GM23248 (cell line): ENCODE measurements at regions not wholly inside any gene's neighbourhood (a gene's known extent, or its start where the extent isn't known, plus 50 kb on each side); places are given as distances from the start of the nearest gene placed in this dataset.

Source experiments
- DNase-seq: peaks from one replicate; pipeline ENCODE4 v3.0.0-alpha.2; 2015
- H2AFZ ChIP-seq: fragments of 200-600 bp; sonication (generic); 2 replicates; pipeline ENCODE4 v1.6.1; 2016; ENCODE audit warnings: antibody characterized with exemption
- H3F3A ChIP-seq: fragments of 200-600 bp; sonication (generic); 2 replicates; pipeline ENCODE4 v1.6.1; 2016; ENCODE audit warnings: mild to moderate bottlenecking, antibody characterized with exemption, mixed run types; ENCODE audit not compliant: insufficient read depth
- H3K27ac ChIP-seq: fragments of 200-600 bp; sonication (generic); 2 replicates; pipeline ENCODE4 v1.5.1; 2016; ENCODE audit warnings: mild to moderate bottlenecking
- H3K27me3 ChIP-seq: fragments of 200-600 bp; sonication (generic); replicated peaks from 2 replicates; pipeline ENCODE4 v1.6.1; 2016; ENCODE audit warnings: mild to moderate bottlenecking; ENCODE audit not compliant: insufficient read depth
- H3K36me3 ChIP-seq: fragments of 200-600 bp; sonication (generic); 2 replicates; pipeline ENCODE4 v1.6.1; 2016; ENCODE audit warnings: low read depth, mild to moderate bottlenecking
- H3K4me1 ChIP-seq: fragments of 200-600 bp; sonication (generic); 2 replicates; pipeline ENCODE4 v1.6.1; 2016; ENCODE audit warnings: mild to moderate bottlenecking; ENCODE audit not compliant: insufficient read depth
- H3K4me2 ChIP-seq: fragments of 200-600 bp; sonication (generic); one replicate; pipeline ENCODE4 v1.6.1; 2016; ENCODE audit warnings: mild to moderate bottlenecking; ENCODE audit not compliant: unreplicated experiment
- H3K4me3 ChIP-seq: fragments of 200-600 bp; sonication (generic); 2 replicates; pipeline ENCODE4 v1.5.1; 2016; ENCODE audit warnings: mild to moderate bottlenecking
- H3K79me2 ChIP-seq: fragments of 200-600 bp; sonication (generic); 2 replicates; pipeline ENCODE4 v1.6.1; 2016; ENCODE audit warnings: mild to moderate bottlenecking; ENCODE audit not compliant: insufficient read depth
- H3K9ac ChIP-seq: fragments of 200-600 bp; sonication (generic); 2 replicates; pipeline ENCODE4 v1.6.1; 2016; ENCODE audit warnings: mild to moderate bottlenecking
- H3K9me2 ChIP-seq: fragments of 200-600 bp; sonication (generic); 2 replicates; pipeline ENCODE4 v1.6.1; 2016; ENCODE audit warnings: mixed run types, mild to moderate bottlenecking, moderate library complexity; ENCODE audit not compliant: insufficient read depth
- H3K9me3 ChIP-seq: fragments of 200-600 bp; sonication (generic); one replicate; pipeline ENCODE4 v1.6.1; 2017; ENCODE audit warnings: low read depth
- H4K20me1 ChIP-seq: fragments of 200-600 bp; sonication (generic); 2 replicates; pipeline ENCODE4 v1.6.0; 2016; ENCODE audit not compliant: insufficient read depth
- EZH2 ChIP-seq: fragments of 200-600 bp; sonication (generic); IDR thresholded peaks from 2 replicates; pipeline ENCODE4 v1.6.1; 2018; ENCODE audit warnings: antibody characterized with exemption, mild to moderate bottlenecking; ENCODE audit not compliant: insufficient read depth, poor library complexity, severe bottlenecking
- EZH2phosphoT487 ChIP-seq: fragments of 200-600 bp; sonication (generic); IDR thresholded peaks from 2 replicates; pipeline ENCODE4 v1.6.1; 2018; ENCODE audit warnings: antibody characterized with exemption, moderate library complexity, mild to moderate bottlenecking, low read depth; ENCODE audit not compliant: insufficient read depth
- WGBS, 2 experiments: methylation state at CpG; one replicate each; pipeline ENCODE4 v1.1.6; 2015 to 2017; ENCODE audit warnings: low lambda C conversion rate in 2 of 2, low coverage in 1 of 2; ENCODE audit errors: missing lambda C conversion rate in 2 of 2; 5-methylcytosine and 5-hydroxymethylcytosine counted together
- in situ Hi-C: fragments of 300-500 bp; cut with MboI; formaldehyde crosslinking; loops from 2 replicates; pipeline ENCODE4 v1.15.0; 2020

- no peaks in the 10 kb centered on the region for H3K9me2 ChIP-seq
- no peak overlapping the region for H3K4me2 ChIP-seq
- no peaks in the 10 kb centered on the region for H3F3A ChIP-seq
- H3K27ac ChIP-seq: no peak overlapping the region
- H2AFZ ChIP-seq: no peak overlapping the region
- H3K79me2 ChIP-seq: no peaks in the 10 kb centered on the region
- H3K4me3 ChIP-seq: no peak overlapping the region
- no peaks in the 10 kb centered on the region for H3K36me3 ChIP-seq
- TF ChIP-seq EZH2phosphoT487: no peak
- no peak for TF ChIP-seq EZH2
- H3K4me1 ChIP-seq: no peaks in the 10 kb centered on the region
- no peak overlapping the region for H3K9ac ChIP-seq
- in situ Hi-C loops: no loop called here
- H3K9me3 ChIP-seq: no peaks in the 10 kb centered on the region
- WGBS, 2 experiments: 32 to 40% methylated on average over 2 of the region's 2 CpGs
- no peaks in the 10 kb centered on the region; the same call in 1 of the 2 replicates for H3K27me3 ChIP-seq
- DNase-seq: no peak
- no peaks in the 10 kb centered on the region for H4K20me1 ChIP-seq
These were observed 60.3 kb upstream of the CFAP46 start for GRCh38 chr10:133002685-133003084.

- H3K36me3 ChIP-seq: no peaks in the 10 kb centered on the region
- no peaks in the 10 kb centered on the region for H3F3A ChIP-seq
- H3K4me2 ChIP-seq: no peak overlapping the region
- no peaks in the 10 kb centered on the region for H3K4me1 ChIP-seq
- no peak overlapping the region for H3K9ac ChIP-seq
- H2AFZ ChIP-seq: no peak overlapping the region
- no peak for DNase-seq
- H3K79me2 ChIP-seq: no peaks in the 10 kb centered on the region
- H3K27me3 ChIP-seq: no peaks in the 10 kb centered on the region; the same call in 1 of the 2 replicates
- H4K20me1 ChIP-seq: no peaks in the 10 kb centered on the region
- in situ Hi-C loops: no loop called here
- no peaks in the 10 kb centered on the region for H3K9me2 ChIP-seq
- no peaks in the 10 kb centered on the region for H3K9me3 ChIP-seq
- no peak overlapping the region for H3K27ac ChIP-seq
- no peak for TF ChIP-seq EZH2phosphoT487
- no peak for TF ChIP-seq EZH2
- WGBS, 2 experiments: 78 to 85% methylated on average over 12 of the region's 12 CpGs
- H3K4me3 ChIP-seq: no peak overlapping the region
These were observed 58.7 kb upstream of the CFAP46 start for GRCh38 chr10:133001114-133001513.

GRCh38 chr10:133000648-133001047 is 58.3 kb upstream of the CFAP46 start:
- H4K20me1 ChIP-seq: no peaks in the 10 kb centered on the region
- WGBS, 2 experiments: 59 to 65% methylated on average over 9 of the region's 9 CpGs
- H3K4me3 ChIP-seq: no peak overlapping the region
- no peaks in the 10 kb centered on the region for H3K36me3 ChIP-seq
- H3K79me2 ChIP-seq: no peaks in the 10 kb centered on the region
- H2AFZ ChIP-seq: no peak overlapping the region
- H3K9ac ChIP-seq: no peak overlapping the region
- H3K4me2 ChIP-seq: no peak overlapping the region
- no peak overlapping the region for H3K27ac ChIP-seq
- H3K27me3 ChIP-seq: no peaks in the 10 kb centered on the region; the same call in 1 of the 2 replicates
- no peak for TF ChIP-seq EZH2phosphoT487
- no peak for TF ChIP-seq EZH2
- H3K9me3 ChIP-seq: no peaks in the 10 kb centered on the region
- H3K4me1 ChIP-seq: no peaks in the 10 kb centered on the region
- no peaks in the 10 kb centered on the region for H3F3A ChIP-seq
- no peak for DNase-seq
- in situ Hi-C loops: no loop called here
- no peaks in the 10 kb centered on the region for H3K9me2 ChIP-seq

- H2AFZ ChIP-seq: no peak overlapping the region
- H3K27me3 ChIP-seq: no peaks in the 10 kb centered on the region
- H3K4me3 ChIP-seq: no peak overlapping the region
- WGBS, 2 experiments: 74 to 75% methylated on average over 22 of the region's 22 CpGs
- H3K4me1 ChIP-seq: no peaks in the 10 kb centered on the region
- H3F3A ChIP-seq: no peaks in the 10 kb centered on the region
- H3K9me3 ChIP-seq: no peaks in the 10 kb centered on the region
- H4K20me1 ChIP-seq: no peaks in the 10 kb centered on the region
- H3K36me3 ChIP-seq: no peaks in the 10 kb centered on the region
- in situ Hi-C loops: no loop called here
- H3K9me2 ChIP-seq: no peaks in the 10 kb centered on the region
- no peak overlapping the region for H3K27ac ChIP-seq
- H3K79me2 ChIP-seq: no peaks in the 10 kb centered on the region
- TF ChIP-seq EZH2: no peak
- TF ChIP-seq EZH2phosphoT487: no peak
- DNase-seq: no peak
- no peak overlapping the region for H3K4me2 ChIP-seq
- no peak overlapping the region for H3K9ac ChIP-seq
These were observed 55.3 kb upstream of the CFAP46 start for GRCh38 chr10:132997517-132998265.
